ENCODE measurements at regions not wholly inside any gene's neighbourhood (a gene's known extent, or its start where the extent isn't known, plus 50 kb on each side); places are given as distances from the start of the nearest gene placed in this dataset.

- no peaks in the 10 kb centered on the region for H3K36me3 ChIP-seq (ENCODE audit: control insufficient read depth, insufficient read depth, low read length)
- in situ Hi-C loops (cut with MboI; ENCODE audit: low sequenced_read_pairs): no loop called here
- no peak overlapping the region for H3K9ac ChIP-seq (ENCODE audit: low read depth, low read length)
- H3K4ac ChIP-seq (ENCODE audit: low read depth, low read length): no peak overlapping the region
- no peak overlapping the region for H3K18ac ChIP-seq (ENCODE audit: low read depth, low read length)
- no peak for DNase-seq
- no peaks in the 10 kb centered on the region for H3K79me1 ChIP-seq (ENCODE audit: low read depth in 1 of 2, low read length in 2 of 2)
- no peaks in the 10 kb centered on the region for H3K9me1 ChIP-seq (ENCODE audit: insufficient read depth, low read length)
- no peak for TF ChIP-seq ELK1 (IDR thresholded peaks at IDR 0.05; ENCODE audit: borderline replicate concordance, low read depth, low read length)
- ATAC-seq (ENCODE audit: low read depth): no peak
- no peak overlapping the region for H2AK9ac ChIP-seq (replicated peaks; ENCODE audit: low read depth, low read length, poor library complexity)
- no peak overlapping the region for H2BK5ac ChIP-seq (ENCODE audit: low read depth, low read length, poor library complexity, severe bottlenecking)
- dilution Hi-C loops (cut with HindIII; ENCODE audit: low sequenced_read_pairs, unreplicated experiment): no loop called here
- no peak overlapping the region for H3K56ac ChIP-seq (ENCODE audit: extremely low read depth, insufficient read depth, low read length)
- H3K27ac ChIP-seq (ENCODE audit: insufficient read depth, low read length): no peak overlapping the region
- BruUV-seq (replicated peaks): no TSS peak
- H4K20me1 ChIP-seq (ENCODE audit: insufficient read depth, low read length): no peaks in the 10 kb centered on the region
- no peak overlapping the region for H4K5ac ChIP-seq (ENCODE audit: low read depth, low read length)
- no peak overlapping the region for H4K8ac ChIP-seq (ENCODE audit: low read depth in 2 of 2, low read length in 2 of 2)
- H3K4me2 ChIP-seq (ENCODE audit: low read depth, low read length): no peak overlapping the region
- H4K91ac ChIP-seq (ENCODE audit: insufficient read depth, low read depth, low read length): no peak overlapping the region
- H2BK20ac ChIP-seq (ENCODE audit: low read depth, low read length): no peak overlapping the region
- no peaks in the 10 kb centered on the region for H3K27me3 ChIP-seq (ENCODE audit: control insufficient read depth, insufficient read depth, low read length)
- no peak overlapping the region for H2BK15ac ChIP-seq (ENCODE audit: low read depth, low read length)
- H3K23ac ChIP-seq (ENCODE audit: low read depth, low read length): no peak overlapping the region
- H3K4me3 ChIP-seq (ENCODE audit: insufficient read depth, low read depth, low read length): no peak overlapping the region
- H3K9me3 ChIP-seq (ENCODE audit: control insufficient read depth, insufficient read depth, low read length): peaks cover 14% of the 10 kb centered on the region
- no peak overlapping the region for H3K14ac ChIP-seq (replicated peaks; ENCODE audit: low read depth, low read length)
- no peak overlapping the region for H2BK120ac ChIP-seq (ENCODE audit: low read depth, low read length)
- ChIA-PET POLR2A (ENCODE audit: unreplicated experiment) (no interaction called here), CTCF (no interaction called here)
- no peak overlapping the region for H2AK5ac ChIP-seq (ENCODE audit: low read depth, low read length)
- intact Hi-C loops (cut with micrococcal nuclease): no loop called here
- H3K4me1 ChIP-seq (ENCODE audit: control insufficient read depth, insufficient read depth, low read length): no peaks in the 10 kb centered on the region
- no peak overlapping the region for H2AFZ ChIP-seq (replicated peaks; ENCODE audit: low read length, poor library complexity)
Measured at GRCh38 chr7:21086688-21087087, 300.0 kb upstream of the SP8 start.
